TTC549 (cell line): ENCODE measurements at regions not wholly inside any gene's neighbourhood (a gene's known extent, or its start where the extent isn't known, plus 50 kb on each side); places are given as distances from the start of the nearest gene placed in this dataset.
"Not testable (repeated sequence)": the region's sequence is repeated elsewhere in the genome, so short reads cannot be mapped to it uniquely, and the experiment has no call there.

Experiments
- FAIRE-seq: peaks from 2 replicates; lab custom pipeline; 2012; peaks lifted over from hg19 to GRCh38; lab: Jason Lieb, UNC

GRCh38 chr9:745761-746380 is 95.6 kb upstream of the DMRT1 start:
- no peak for FAIRE-seq

GRCh38 chr9:746661-747434 is 94.6 kb upstream of the DMRT1 start:
- no peak for FAIRE-seq

GRCh38 chr9:747567-747966 is 93.9 kb upstream of the DMRT1 start:
- FAIRE-seq: no peak

DNA sequence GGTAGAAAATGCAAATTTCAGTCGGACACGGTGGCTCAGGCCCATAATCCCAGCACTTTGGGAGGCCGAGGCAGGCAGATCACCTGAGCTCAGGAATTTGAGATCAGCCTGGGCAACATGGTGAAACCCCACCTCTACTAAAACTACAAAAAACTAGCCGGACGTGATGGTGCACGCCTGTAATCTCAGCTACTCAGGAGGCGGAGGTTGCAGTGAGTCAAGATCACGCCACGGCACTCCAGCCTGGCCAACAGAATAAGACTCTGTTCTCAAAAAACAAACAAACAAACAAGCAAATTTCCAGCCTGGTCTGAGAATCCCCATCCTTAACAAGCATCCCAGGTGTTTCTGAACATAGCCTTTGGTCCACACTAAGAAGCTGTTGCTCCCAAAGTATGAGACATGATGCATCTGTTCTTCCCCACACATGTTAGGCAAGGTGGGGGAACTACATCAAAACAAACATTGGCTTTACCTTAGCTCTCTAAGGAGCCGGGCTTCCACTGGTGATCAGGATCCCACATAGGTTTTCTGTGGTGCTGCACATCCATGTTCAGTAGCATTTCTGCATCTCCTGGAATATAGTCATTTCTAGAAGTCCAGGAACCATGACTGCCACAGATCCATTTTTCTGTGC is 92.5 kb upstream of the DMRT1 start:
- FAIRE-seq: no peak

DNA sequence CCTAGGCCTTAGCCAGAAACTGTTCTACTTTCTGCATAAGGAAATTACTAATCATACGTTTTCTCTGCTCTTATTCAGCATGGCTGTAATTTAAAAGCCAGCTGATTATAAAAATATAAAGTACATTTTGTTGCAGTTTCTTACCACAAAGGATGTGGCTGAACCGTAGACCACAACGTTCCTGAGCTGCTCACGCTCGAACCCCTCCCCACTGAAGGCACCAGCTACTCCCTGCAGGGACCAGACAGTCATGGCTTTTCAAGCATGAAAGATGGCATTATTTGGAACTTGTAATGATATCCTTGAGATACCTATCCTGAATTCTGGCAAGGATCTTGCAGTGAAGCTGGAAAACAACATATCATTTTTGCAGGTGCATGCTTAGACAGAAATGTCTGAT is 91.8 kb upstream of the DMRT1 start:
- FAIRE-seq: no peak

GRCh38 chr9:750249-750967 is 91.1 kb upstream of the DMRT1 start:
- no peak for FAIRE-seq

DNA sequence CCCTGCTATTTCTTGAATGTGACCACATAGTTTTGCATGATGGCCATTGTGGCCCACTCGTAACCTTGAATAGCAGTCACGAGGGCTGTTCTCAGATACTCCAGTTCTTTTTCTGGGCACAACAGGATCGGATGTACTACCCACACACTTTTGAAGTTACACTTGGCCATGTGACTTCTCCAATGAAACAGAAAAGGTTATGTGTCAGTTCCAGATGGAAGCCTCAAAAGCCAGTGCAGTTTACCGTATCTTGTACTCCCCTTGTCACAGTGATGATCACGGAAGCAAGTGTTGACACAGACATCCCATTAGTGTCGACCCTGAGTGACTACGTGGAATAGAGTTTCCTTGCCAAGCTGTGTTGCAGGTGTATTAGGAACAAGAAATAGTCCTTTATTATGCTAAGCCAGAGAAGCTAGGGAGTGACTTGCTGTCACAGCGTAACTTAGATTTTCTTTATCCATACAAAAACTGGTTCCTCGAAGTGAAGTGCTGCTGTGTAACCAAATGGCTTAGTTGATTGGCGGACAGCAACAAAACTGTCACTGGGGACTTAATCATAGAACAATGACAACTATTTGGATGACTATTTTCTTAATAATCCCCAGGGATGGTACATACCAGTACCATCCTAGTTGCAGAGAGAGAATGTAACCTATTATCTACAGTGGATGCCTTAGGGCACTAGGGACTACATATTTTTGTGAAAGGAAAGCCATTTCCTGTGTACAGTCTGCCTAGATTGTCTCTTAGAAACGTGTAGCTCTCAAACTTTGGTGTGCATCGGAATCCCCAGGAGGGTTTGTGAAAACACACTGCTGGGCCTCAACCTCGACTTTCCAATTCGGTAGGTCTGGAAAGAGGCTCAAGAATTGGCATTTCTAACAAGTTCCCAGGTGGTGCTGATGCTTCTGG is 90.1 kb upstream of the DMRT1 start:
- no peak for FAIRE-seq

DNA sequence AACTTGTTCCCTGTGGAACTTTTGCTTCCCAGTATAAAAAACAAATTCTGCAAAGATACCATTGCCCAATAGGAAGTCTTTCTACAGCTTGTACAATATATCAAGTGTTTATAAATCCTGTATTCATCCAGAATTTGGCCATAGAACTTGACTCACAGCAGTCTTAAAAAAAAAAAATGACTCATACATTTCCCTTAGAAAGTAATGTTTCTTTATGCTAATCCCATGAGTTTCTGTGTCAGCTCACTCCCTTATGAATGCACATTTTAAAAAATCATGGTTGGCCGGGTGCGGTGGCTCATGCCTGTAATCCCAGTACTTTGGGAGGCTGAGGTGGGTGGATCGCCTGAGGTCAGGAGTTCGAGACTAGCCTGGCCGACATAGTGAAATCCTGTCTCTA is 89.3 kb upstream of the DMRT1 start:
- FAIRE-seq: no peak

DNA sequence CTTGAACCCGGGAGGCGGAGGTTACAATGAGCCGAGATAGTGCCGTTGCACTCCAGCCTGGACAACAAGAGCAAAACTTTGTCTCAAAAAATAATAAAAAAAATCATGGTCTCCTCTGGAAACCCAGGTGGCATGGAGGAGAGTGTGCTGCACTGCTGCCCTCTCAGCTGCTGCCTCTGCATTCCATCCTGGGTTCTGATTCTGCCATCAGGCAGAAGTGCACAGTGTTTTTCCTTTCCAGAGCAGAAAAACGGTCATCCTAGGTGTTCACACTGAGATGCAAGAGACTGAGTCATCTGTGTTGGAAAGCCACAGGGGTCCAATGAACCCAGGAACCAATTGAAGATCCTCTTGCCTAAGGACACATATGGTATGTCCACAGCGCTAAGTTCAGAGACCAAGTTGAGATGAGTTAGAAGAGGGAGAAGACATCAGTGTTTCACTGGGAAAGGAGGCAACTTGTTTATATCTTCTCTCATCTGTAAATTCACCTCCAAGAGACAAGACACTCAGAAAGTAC is 88.8 kb upstream of the DMRT1 start:
- no peak for FAIRE-seq

- not testable (repeated sequence) for FAIRE-seq
Observed at GRCh38 chr9:753734-754133, 87.8 kb upstream of the DMRT1 start.

DNA sequence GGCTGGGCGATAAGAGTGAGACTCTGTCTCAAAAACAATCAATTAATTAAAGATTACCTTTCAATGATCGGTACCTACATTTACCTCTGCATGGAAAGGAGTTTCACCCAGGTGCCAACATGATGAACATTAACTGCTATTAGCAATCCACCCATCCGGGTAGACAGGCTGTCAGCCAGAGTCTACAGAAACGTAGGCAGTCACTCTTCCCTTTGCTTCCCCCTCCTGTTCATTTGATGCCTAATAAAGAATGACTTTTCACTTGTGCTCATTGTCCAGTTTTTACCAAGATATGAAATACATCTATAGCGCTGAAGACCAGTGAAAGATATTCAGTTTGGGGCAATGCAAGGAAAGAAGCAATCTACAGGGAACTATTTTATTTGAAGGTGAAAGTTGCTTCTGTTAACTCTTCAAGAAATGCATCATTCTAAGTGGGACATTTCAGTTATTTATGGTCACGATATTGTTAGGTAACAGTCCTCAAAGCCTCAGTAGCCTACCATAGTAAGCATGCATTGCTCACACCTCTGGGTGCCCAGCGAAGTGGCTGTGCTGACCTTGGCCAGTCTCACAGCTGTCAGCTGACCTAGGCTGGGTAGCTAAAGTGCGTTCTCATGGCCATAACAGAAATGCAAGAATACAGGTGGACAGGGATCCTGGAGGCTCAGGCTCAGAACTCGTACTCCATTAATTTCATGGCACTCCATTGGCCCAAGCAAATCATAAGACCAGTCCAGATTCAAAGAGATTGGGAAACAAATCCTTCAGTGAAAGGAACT is 87.2 kb upstream of the DMRT1 start:
- no peak for FAIRE-seq

- FAIRE-seq: no peak
Observed at GRCh38 chr9:755454-756381, 85.8 kb upstream of the DMRT1 start.

DNA sequence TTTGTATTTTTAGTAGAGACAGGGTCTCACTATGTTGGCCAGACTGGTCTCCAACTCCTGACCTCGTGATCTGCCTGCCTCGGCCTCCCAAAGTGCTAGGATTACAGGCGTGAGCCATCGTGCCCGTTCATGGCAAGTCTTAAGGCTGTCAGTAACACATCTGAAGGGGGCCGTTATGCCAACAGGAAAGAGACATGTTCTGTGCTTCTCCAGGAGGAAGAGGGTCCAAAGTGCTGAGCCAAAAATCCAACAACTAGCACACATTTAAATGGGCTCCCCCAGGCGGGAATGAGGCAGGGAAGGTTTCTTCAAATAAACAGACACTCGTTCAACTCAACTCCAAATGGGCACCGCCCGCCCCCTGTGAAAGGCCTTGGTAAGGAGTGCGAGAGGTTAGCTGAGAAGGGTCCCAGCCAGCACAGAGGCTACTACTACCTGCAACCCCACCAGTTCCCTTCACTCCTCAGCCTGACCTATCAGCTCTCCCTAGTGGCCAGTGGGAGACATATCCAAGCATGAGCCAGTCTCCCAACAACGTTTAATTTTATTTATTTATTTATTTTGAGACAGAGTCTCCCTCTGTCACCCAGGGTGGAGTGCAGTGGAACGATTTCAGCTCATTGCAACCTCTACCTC is 84.1 kb upstream of the DMRT1 start:
- FAIRE-seq: no peak

DNA sequence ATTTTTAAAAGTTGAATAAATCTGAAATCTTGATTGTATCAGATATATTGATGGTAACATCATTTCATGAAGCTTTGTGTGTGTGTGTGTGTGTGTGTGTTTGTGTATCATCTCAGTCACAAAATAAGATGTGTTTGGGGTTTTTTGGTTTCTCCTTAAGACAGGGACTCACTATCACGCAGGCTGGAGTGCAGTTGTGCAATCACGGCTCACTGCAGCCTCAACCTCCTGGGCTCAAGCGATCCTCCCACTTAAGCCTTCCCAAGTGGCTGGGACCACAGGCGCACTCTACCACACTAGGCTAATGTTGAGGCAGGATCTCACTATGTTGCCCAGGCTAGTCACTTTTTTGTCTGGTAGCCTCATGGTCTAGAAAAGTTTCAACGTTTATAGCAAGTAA is 83.4 kb upstream of the DMRT1 start:
- no peak for FAIRE-seq

DNA sequence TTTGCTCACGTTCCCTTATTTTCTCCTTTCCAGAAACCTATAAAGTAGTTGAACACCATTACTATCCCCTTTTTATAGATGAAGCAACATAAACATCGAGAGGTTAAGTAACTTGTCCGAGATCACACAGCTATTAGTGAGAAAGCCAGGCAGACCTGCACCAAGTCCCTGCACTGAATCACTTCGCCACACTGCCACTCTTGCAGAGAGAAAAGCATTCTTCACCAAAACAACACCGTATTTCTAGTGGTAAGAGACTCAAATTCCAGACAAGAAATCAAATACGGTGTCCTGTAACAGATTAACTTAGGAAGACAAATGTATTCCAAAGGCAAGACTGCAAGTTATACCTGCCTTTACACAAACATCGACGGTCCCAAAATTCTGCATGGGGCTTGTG is 82.0 kb upstream of the DMRT1 start:
- FAIRE-seq: no peak

GRCh38 chr9:759983-760736 is 81.3 kb upstream of the DMRT1 start:
- no peak for FAIRE-seq

DNA sequence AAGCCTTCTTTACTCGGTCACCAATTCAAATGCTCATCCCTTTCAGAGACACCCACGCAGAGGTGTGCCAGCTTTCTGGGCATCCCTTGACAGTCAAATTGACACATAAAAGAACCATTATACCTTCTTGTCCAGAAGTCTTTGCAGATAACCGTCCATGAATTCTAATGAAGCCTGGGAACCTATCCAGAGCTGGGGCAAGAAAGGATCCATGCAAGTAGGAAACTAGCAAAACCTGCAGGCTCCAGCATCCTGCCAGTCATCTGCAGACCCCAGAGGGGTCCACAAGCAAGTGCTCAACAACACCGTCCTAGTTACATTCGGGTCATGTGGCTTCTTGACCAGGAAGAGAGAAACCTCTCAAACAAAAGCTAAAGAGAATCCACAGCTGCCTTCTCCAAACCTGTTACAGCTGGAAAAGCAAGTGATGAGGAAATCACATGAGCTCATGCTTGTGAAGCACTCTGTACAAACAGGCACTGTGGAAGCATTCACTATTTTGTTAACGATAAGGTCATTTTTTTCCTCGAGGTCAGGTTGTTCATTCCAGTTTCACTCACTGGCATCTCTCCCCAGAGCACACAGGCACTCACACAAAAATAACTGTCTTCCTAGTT is 80.2 kb upstream of the DMRT1 start:
- FAIRE-seq: no peak
